ENCODE measurements at regions not wholly inside any gene's neighbourhood (a gene's known extent, or its start where the extent isn't known, plus 50 kb on each side); places are given as distances from the start of the nearest gene placed in this dataset.
"Not testable (repeated sequence)": the region's sequence is repeated elsewhere in the genome, so short reads cannot be mapped to it uniquely, and the experiment has no call there.

- not testable (repeated sequence) for DNase-seq
These were observed 1370.0 kb downstream of the CDH12 start for GRCh38 chr5:21482983-21483650.

- DNase-seq: not testable (repeated sequence)
These were observed 1370.6 kb downstream of the CDH12 start for GRCh38 chr5:21482522-21482921.

- not testable (repeated sequence) for DNase-seq
These were observed 1371.5 kb downstream of the CDH12 start for GRCh38 chr5:21481320-21482270.

DNA sequence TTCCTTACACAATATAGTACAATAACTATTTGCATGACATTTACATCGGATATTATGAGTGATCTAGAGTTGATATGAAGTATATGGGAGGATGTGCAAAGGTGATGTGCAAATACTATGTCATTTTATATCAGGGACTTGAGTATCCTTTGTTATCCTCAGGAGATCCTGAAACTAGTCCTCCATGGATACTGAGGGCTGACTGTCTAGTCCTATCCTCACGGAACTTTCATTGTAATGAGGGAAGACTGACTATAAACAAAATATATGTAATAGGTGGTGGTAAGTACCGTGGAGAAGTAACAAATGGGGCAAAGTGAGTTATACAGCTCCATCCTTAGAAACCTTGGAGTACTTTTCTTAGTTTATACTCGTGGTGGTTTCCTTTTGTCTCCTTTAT is 1373.1 kb downstream of the CDH12 start:
- not testable (repeated sequence) for DNase-seq

DNA sequence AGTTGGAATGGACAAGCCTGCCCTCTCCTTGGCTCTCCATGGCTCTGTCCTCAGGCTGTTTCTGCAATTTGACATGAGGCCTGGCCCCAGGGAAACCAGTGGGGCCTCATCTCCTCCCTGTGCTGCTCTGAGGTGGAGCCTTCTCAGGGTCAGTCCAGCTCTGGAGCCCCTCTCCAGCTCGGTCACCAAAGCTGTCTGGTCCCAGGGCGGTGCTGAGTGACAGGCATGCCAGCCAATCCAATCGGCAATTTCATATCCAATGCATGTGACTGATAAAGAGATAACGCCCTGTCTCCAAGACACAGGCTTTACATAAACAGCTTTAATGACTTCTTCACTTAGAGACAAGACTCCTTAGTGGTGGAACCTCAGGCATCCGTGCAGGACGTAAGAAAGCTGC is 1379.2 kb downstream of the CDH12 start:
- DNase-seq: not testable (repeated sequence)

GRCh38 chr5:21473436-21473835 is 1379.7 kb downstream of the CDH12 start:
- not testable (repeated sequence) for DNase-seq

DNA sequence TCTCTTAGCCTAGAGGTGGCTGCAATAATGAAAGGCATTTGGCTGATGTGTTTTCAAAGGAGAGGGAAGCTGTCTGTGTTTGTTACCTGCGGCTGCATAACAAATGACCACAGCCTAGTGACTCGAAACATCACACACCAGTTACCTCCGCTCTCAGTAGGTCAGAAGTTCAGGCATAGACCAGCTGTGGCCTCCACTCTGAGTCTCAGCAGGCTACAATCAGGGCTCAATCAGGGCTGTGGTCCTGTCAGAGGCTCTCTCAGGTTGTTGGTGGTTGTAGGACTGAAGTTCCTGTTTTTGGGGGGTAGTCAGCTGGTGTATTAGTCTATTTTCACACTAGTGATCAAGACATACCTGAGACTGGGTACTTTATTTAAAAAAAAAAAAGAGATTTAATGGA is 1381.5 kb downstream of the CDH12 start:
- not testable (repeated sequence) for DNase-seq

GRCh38 chr5:21469523-21470101 is 1383.5 kb downstream of the CDH12 start:
- peak; percentile 25 for DNase-seq

GRCh38 chr5:21467544-21467943 is 1385.6 kb downstream of the CDH12 start:
- DNase-seq: not testable (repeated sequence)

DNA sequence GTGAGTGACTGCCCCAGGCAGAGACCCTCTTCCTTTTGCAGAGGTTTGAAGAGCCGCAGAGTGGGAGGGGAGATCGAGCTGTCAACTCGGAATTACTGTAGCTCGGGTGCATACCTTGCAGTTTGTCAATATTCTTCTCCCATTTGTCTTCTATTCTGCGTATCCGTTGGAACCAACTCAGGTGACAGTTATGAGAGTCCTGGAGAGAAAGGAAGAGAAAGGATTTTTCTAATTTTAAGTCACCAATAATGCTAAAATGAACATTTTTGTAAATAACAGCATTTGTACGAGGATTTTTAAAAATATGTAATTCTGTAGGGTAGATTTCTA is 1393.4 kb downstream of the CDH12 start:
- not testable (repeated sequence) for DNase-seq

- no peak for DNase-seq
These were observed 1400.7 kb downstream of the CDH12 start for GRCh38 chr5:21452449-21452848.

DNA sequence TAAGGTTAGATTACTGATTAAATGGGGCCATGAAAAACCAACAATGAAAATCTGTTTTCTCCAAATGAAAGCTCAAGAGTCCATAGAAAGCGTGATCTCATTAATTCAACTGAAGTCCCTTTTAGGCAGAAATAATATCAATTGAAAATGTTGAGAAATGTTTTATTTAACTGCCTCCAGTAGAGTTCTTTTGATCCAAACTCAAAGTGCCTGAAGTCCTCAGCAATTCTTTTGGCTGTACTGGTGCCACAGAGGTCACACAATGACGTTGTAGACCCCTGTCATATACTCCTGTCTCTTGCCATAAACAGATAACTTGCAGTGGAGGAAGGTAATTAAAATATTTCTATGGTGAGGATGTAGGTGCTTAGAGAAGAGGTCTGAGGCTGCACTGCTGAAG is 1420.5 kb downstream of the CDH12 start:
- no peak for DNase-seq

DNA sequence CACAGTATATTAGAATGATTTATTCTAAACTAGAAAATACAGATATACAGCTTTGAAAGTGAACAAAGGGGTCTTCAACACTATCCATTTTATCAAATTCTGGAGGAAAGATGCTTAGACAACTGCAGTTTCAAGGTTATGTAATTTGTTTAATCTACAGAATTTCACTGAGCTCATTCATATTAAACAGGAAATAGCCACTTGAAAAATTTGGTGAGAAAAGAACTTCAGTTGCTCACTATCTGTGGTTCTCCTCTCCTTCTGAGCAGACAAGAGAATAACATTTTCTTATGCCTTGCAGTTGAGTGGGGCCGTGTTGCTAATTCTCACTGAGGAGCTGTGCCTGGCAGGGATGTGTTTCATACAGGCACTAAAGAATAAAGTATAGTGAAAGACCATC is 1428.2 kb downstream of the CDH12 start:
- DNase-seq: no peak

GRCh38 chr5:21419383-21419782 is 1431.4 kb upstream of the CDH18 start:
- no peak for DNase-seq

GRCh38 chr5:21402089-21402488 is 1414.1 kb upstream of the CDH18 start:
- not testable (repeated sequence) for DNase-seq

- no peak for DNase-seq
These were observed 1410.5 kb upstream of the CDH18 start for GRCh38 chr5:21398511-21398910.

DNA sequence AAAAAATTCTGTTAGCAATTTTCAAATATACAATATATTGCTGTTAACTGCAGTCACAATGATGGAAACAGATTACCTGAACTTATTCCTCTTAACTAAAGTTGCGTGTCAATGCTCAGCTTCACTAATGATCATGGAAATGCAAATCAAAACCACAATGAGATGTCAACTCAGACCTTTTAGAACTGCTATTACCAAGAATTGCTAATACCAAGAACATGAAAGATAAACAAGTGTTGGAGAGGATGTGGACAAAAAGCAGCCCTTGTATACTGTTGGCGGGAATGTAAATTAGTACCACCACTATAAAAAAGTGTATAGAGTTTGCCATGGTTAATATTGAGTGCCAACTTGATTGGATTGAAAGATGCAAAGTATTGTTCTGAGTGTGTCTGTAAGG is 1409.7 kb upstream of the CDH18 start:
- no peak for DNase-seq

DNA sequence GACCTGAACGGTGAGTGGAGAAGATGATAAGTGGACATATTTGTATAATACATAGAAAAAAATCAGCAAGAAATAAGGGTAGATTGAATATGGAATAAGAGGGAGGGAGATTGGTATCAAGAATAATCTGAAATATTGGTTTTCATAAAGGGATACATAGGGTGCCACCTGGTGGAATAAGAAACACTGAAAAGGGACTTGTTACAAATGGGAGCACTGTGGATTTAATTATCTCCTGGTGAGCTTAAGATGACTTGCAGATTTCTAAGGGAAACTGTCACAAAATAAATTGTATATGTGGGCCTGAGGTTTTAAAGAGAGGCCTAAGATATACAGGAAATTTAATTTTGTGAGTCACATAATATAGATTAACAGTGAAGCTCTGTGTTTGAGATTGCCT is 1403.5 kb upstream of the CDH18 start:
- DNase-seq: no peak

- not testable (repeated sequence) for DNase-seq
These were observed 1372.8 kb upstream of the CDH18 start for GRCh38 chr5:21360754-21361153.

DNA sequence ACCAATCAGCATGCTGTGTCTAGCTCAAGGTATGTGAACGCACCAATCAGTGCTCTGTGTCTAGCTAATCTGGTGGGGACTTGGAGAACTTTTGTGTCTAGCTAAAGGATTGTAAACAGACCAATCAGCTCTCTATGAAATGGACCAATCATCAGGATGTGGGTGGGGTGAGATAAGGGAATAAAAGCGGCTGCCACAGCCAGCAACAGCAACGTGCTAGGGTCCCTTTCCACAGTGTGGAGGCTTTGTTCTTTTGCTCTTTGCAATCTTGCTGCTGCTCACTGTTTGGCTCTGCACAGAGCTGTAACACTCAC is 1353.9 kb upstream of the CDH18 start:
- DNase-seq: peak; percentile 5

GRCh38 chr5:21341203-21341947 is 1353.4 kb upstream of the CDH18 start:
- not testable (repeated sequence) for DNase-seq

DNA sequence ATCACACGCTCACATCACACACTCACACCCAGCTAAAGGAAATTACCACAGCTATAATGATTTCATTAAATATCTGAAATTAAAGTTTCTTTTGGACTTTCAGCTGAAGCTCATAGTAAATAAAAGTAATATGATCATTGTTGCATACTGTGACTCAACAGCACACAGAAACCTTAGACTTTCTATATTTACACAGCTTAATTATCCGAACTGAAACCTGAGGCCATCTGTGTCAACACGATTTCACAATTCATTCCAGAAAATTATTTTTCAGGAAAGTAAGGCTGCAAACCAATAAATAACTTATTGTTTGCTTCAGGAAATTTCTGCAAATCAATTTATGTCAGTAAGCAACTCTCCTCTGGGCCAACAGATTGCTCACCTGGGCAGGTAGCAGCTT is 1352.2 kb upstream of the CDH18 start:
- DNase-seq: not testable (repeated sequence)

DNA sequence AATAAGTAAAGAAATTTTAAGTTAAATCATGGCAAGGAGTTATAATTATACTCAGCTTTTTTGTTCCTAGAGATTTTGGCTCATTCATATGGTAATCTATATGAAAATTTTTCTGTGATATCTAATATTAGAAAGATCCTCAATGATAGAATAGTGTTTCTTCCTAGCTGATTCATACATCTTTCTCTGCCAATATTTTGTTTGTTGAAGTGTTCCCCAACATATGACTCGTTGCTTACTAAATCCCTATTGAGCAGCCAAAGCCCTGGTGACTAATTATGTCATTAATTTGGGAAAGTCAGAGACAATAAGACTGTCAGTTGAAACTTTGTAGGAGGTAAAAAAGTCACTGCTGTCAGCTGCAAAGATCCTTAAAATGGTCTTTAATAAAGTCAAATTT is 1348.5 kb upstream of the CDH18 start:
- DNase-seq: not testable (repeated sequence)
